ENCODE measurements at regions not wholly inside any gene's neighbourhood (a gene's known extent, or its start where the extent isn't known, plus 50 kb on each side); places are given as distances from the start of the nearest gene placed in this dataset.
A peak's percentile ranks its signal among the peaks of the same experiment; 100 is the strongest.

GRCh38 chr16:82260212-82260795, 90.3 kb upstream of the MPHOSPH6 start:
- Histone ChIP-seq H3K27me3 (peaks cover 34% of the 10 kb centered on the region), H3K9me3 (ENCODE audit: low read depth) (no peaks in the 10 kb centered on the region), H3K27ac (no peak overlapping the region), H3K4me1 (ENCODE audit: low read depth) (no peaks in the 10 kb centered on the region), H3K36me3 (no peaks in the 10 kb centered on the region), H3K4me3 (no peak overlapping the region)
- no peak for TF ChIP-seq CTCF (IDR thresholded peaks at IDR 0.05; ENCODE audit: low read depth, low read length)
- peak in 1 of 2 donors; percentile 4 for DNase-seq (ENCODE audit: low read depth in 1 of 2, low spot score in 1 of 2)

- Histone ChIP-seq H3K9me3 (ENCODE audit: low read depth) (no peaks in the 10 kb centered on the region), H3K4me1 (ENCODE audit: low read depth) (no peaks in the 10 kb centered on the region), H3K36me3 (no peaks in the 10 kb centered on the region), H3K27me3 (peaks cover 34% of the 10 kb centered on the region), H3K27ac (no peak overlapping the region), H3K4me3 (no peak overlapping the region)
- no peak for TF ChIP-seq CTCF (IDR thresholded peaks at IDR 0.05; ENCODE audit: low read depth, low read length)
- no peak for DNase-seq (ENCODE audit: low read depth in 1 of 2, low spot score in 1 of 2)
Measured at GRCh38 chr16:82259731-82260130, 89.7 kb upstream of the MPHOSPH6 start.

GRCh38 chr16:82257990-82258389, 88.0 kb upstream of the MPHOSPH6 start:
- Histone ChIP-seq H3K36me3 (no peaks in the 10 kb centered on the region), H3K4me3 (no peak overlapping the region), H3K27me3 (peaks cover 34% of the 10 kb centered on the region), H3K9me3 (ENCODE audit: low read depth) (no peaks in the 10 kb centered on the region), H3K4me1 (ENCODE audit: low read depth) (no peaks in the 10 kb centered on the region), H3K27ac (no peak overlapping the region)
- no peak for DNase-seq (ENCODE audit: low read depth in 1 of 2, low spot score in 1 of 2)
- no peak for TF ChIP-seq CTCF (IDR thresholded peaks at IDR 0.05; ENCODE audit: low read depth, low read length)

- H3K4me3 ChIP-seq = no peak overlapping the region
- no peaks in the 10 kb centered on the region for H3K27me3 ChIP-seq
- no peaks in the 10 kb centered on the region for H3K4me1 ChIP-seq (ENCODE audit: low read depth)
- H3K9me3 ChIP-seq (ENCODE audit: low read depth) = no peaks in the 10 kb centered on the region
- no peaks in the 10 kb centered on the region for H3K36me3 ChIP-seq
- DNase-seq (ENCODE audit: low read depth in 1 of 2, low spot score in 1 of 2) = no peak
- no peak for TF ChIP-seq CTCF (IDR thresholded peaks at IDR 0.05; ENCODE audit: low read depth, low read length)
- no peak overlapping the region for H3K27ac ChIP-seq
Measured at GRCh38 chr16:82252582-82252981, 82.6 kb upstream of the MPHOSPH6 start.

- Histone ChIP-seq H3K27ac (no peak overlapping the region), H3K36me3 (no peaks in the 10 kb centered on the region), H3K4me3 (no peak overlapping the region), H3K4me1 (ENCODE audit: low read depth) (peaks cover 4% of the 10 kb centered on the region), H3K9me3 (ENCODE audit: low read depth) (no peaks in the 10 kb centered on the region), H3K27me3 (no peaks in the 10 kb centered on the region)
- TF ChIP-seq CTCF (IDR thresholded peaks at IDR 0.05; ENCODE audit: low read depth, low read length) = no peak
- no peak for DNase-seq (ENCODE audit: low read depth in 1 of 2, low spot score in 1 of 2)
Measured at GRCh38 chr16:82248677-82249076, 78.7 kb upstream of the MPHOSPH6 start.
